Pancreas (tissue), 10 donors: ENCODE measurements at regions not wholly inside any gene's neighbourhood (a gene's known extent, or its start where the extent isn't known, plus 50 kb on each side); places are given as distances from the start of the nearest gene placed in this dataset.

Experiments
- ATAC-seq, 4 donors: fragments of 200-7000 bp; cut with Tn5 transposase; one replicate each; pipeline versions ENCODE4 v1.8.0 to v1.9.1; 2020; ENCODE audit warnings: mild to moderate bottlenecking in 4 of 4, moderate library complexity in 4 of 4
- DNase-seq, 6 donors: peaks; one replicate each; pipeline ENCODE4 v3.0.0-alpha.2; 2020
- FAIRE-seq: peaks from 2 replicates; lab custom pipeline; 2012; peaks lifted over from hg19 to GRCh38; lab: Jason Lieb, UNC
- H3K27ac ChIP-seq, 4 donors: fragments of 200-600 bp; sonication (generic); 1 replicate in 3 of 4; 2 replicates in 1 of 4; pipeline versions ENCODE4 v1.5.0 to v1.8.0; 2020
- H3K27me3 ChIP-seq, 4 donors: fragments of 200-600 bp; one replicate each; pipeline ENCODE4 v1.8.0; 2021
- H3K36me3 ChIP-seq, 3 donors: fragments of 200-600 bp; sonication (generic) in 1 of 3; one replicate each; pipeline versions ENCODE4 v1.5.0 to v1.8.0; 2020 to 2021
- H3K4me1 ChIP-seq, 3 donors: fragments of 200-600 bp; one replicate each; pipeline ENCODE4 v1.8.0; 2021
- H3K4me3 ChIP-seq, 4 donors: fragments of 200-600 bp; sonication (generic) in 2 of 4; one replicate each; pipeline versions ENCODE4 v1.5.0 to v1.8.0; 2020 to 2021
- H3K9me3 ChIP-seq, 4 donors: fragments of 200-600 bp; one replicate each; pipeline ENCODE4 v1.8.0; 2021
- CTCF ChIP-seq, 4 donors: fragments of 200-600 bp; sonication (generic) in 3 of 4; IDR thresholded peaks; one replicate each; pipeline versions ENCODE4 v1.5.0 to v1.8.0; 2021; ENCODE audit warnings: antibody characterized with exemption in 4 of 4
- WGBS, 2 donors: extraction: QIAGEN DNeasy Blood & Tissue Kit; methylation state at CpG; one replicate each; pipeline ENCODE4 v1.1.7; 2013; 5-methylcytosine and 5-hydroxymethylcytosine counted together
- intact Hi-C, 3 donors: fragments of 100-400 bp; cut with DNase I; formaldehyde crosslinking; loops; one replicate each; pipeline versions ENCODE4 v1.11.1 to v1.14.2; 2022
- donor health status: healthy with polysubstance abuse.
- donor health status: DM: no; HTN: no; CAD: no; lungs with moderate emphysema.
- donor health status: DM: no; HTN: no; CAD: no.
- donor health status: control.
- donor health status: control.
- donor health status: Bipolar disorder and iron deficiency.
- donor health status: DM: yes; HTN: yes; CAD: no.
- donor health status: DM: no; HTN: no; CAD: no.
- donor health status: DM: no; HTN: no; CAD: no.
- donor health status: DM: yes; HTN: yes; CAD: no.

GRCh38 chr2:120815292-120815691, 79.6 kb downstream of the GLI2 start:
- Histone ChIP-seq H3K9me3 (no peaks in the 10 kb centered on the region), H3K27ac (no peak overlapping the region), H3K36me3 (no peaks in the 10 kb centered on the region), H3K4me1 (no peaks in the 10 kb centered on the region), H3K27me3 (no peaks in the 10 kb centered on the region), H3K4me3 (no peak overlapping the region)
- FAIRE-seq (no peak), DNase-seq (no peak), ATAC-seq (no peak)
- intact Hi-C loops = no loop called here
- TF ChIP-seq CTCF (IDR thresholded peaks at IDR 0.05) = no peak
- 67 to 75% methylated on average over 12 of the region's 12 CpGs for WGBS, 2 donors

- Histone ChIP-seq H3K27ac (no peak overlapping the region), H3K9me3 (no peaks in the 10 kb centered on the region), H3K36me3 (no peaks in the 10 kb centered on the region), H3K4me3 (no peak overlapping the region), H3K4me1 (no peaks in the 10 kb centered on the region), H3K27me3 (no peaks in the 10 kb centered on the region)
- DNase-seq = peak in 2 of 6 donors; percentile 55 to 58
- no peak for FAIRE-seq
- 94% methylated on average over 25 of the region's 25 CpGs for WGBS, 2 donors
- intact Hi-C loops = no loop called here
- TF ChIP-seq CTCF (IDR thresholded peaks at IDR 0.05) = no peak
- ATAC-seq = no peak
These were observed 81.7 kb downstream of the GLI2 start for GRCh38 chr2:120817136-120817955.

GRCh38 chr2:120817956-120818325, 82.3 kb downstream of the GLI2 start:
- intact Hi-C loops = no loop called here
- WGBS, 2 donors = 91 to 96% methylated on average over 3 of the region's 3 CpGs
- Histone ChIP-seq H3K4me1 (no peaks in the 10 kb centered on the region), H3K27ac (no peak overlapping the region), H3K4me3 (no peak overlapping the region), H3K9me3 (no peaks in the 10 kb centered on the region), H3K36me3 (no peaks in the 10 kb centered on the region), H3K27me3 (no peaks in the 10 kb centered on the region)
- ATAC-seq (no peak), FAIRE-seq (no peak), DNase-seq (peak in 1 of 6 donors; percentile 35)
- TF ChIP-seq CTCF (IDR thresholded peaks at IDR 0.05) = no peak

- FAIRE-seq (no peak), DNase-seq (peak; percentile 49 to 72 (median 54)), ATAC-seq (peak; percentile 35 to 94 (median 85))
- WGBS, 2 donors = 51 to 52% methylated on average over 10 of the region's 10 CpGs
- H3K4me3 ChIP-seq = no peak overlapping the region
- no peaks in the 10 kb centered on the region for H3K9me3 ChIP-seq
- intact Hi-C loops = no loop called here
- no peaks in the 10 kb centered on the region for H3K36me3 ChIP-seq
- H3K4me1 ChIP-seq = no peaks in the 10 kb centered on the region
- no peak overlapping the region for H3K27ac ChIP-seq
- TF ChIP-seq CTCF (IDR thresholded peaks at IDR 0.05) = no peak
- no peaks in the 10 kb centered on the region for H3K27me3 ChIP-seq
These were observed 82.8 kb downstream of the GLI2 start for GRCh38 chr2:120818441-120818920.

- 74 to 86% methylated on average over 5 of the region's 5 CpGs for WGBS, 2 donors
- DNase-seq (no peak), ATAC-seq (no peak), FAIRE-seq (no peak)
- no peak for TF ChIP-seq CTCF (IDR thresholded peaks at IDR 0.05)
- Histone ChIP-seq H3K4me3 (no peak overlapping the region), H3K4me1 (no peaks in the 10 kb centered on the region), H3K9me3 (no peaks in the 10 kb centered on the region), H3K27me3 (no peaks in the 10 kb centered on the region), H3K36me3 (no peaks in the 10 kb centered on the region), H3K27ac (no peak overlapping the region)
- intact Hi-C loops = no loop called here
These were observed 84.1 kb downstream of the GLI2 start for GRCh38 chr2:120819720-120820210.
